ENCODE measurements at regions not wholly inside any gene's neighbourhood (a gene's known extent, or its start where the extent isn't known, plus 50 kb on each side); places are given as distances from the start of the nearest gene placed in this dataset.

DNA sequence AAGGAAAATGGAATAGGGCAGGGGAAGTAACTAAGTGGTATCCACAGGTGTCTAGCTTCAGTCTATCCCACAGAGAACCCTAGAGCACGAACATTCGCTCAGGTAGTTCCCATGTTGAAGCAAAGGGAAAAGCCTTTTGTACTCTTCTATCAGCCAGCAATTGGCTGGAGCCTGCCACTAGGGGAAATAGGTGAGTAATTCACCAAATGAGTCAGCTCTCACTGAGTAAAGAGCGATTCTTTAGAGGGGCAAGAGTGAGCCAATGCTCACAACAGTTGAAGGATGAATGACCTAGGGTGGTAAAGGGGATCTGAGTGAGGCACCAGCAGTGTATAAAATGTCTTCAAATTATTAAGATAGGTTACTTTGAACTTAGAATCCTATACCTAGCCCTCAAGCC is 94.1 kb upstream of the ZNF800 start:
- TF ChIP-seq, protein P1, sequence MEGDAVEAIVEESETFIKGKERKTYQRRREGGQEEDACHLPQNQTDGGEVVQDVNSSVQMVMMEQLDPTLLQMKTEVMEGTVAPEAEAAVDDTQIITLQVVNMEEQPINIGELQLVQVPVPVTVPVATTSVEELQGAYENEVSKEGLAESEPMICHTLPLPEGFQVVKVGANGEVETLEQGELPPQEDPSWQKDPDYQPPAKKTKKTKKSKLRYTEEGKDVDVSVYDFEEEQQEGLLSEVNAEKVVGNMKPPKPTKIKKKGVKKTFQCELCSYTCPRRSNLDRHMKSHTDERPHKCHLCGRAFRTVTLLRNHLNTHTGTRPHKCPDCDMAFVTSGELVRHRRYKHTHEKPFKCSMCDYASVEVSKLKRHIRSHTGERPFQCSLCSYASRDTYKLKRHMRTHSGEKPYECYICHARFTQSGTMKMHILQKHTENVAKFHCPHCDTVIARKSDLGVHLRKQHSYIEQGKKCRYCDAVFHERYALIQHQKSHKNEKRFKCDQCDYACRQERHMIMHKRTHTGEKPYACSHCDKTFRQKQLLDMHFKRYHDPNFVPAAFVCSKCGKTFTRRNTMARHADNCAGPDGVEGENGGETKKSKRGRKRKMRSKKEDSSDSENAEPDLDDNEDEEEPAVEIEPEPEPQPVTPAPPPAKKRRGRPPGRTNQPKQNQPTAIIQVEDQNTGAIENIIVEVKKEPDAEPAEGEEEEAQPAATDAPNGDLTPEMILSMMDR (IDR thresholded peaks at IDR 0.05), result no peak
- TF ChIP-seq POLR2A (IDR thresholded peaks at IDR 0.05), result no peak
